HL-60 (cell line): ENCODE measurements at regions not wholly inside any gene's neighbourhood (a gene's known extent, or its start where the extent isn't known, plus 50 kb on each side); places are given as distances from the start of the nearest gene placed in this dataset.
A peak's percentile ranks its signal among the peaks of the same experiment; 100 is the strongest.

Experiments
- DNase-seq, 2 experiments: peaks; one replicate each; pipeline ENCODE4 v3.0.0-alpha.2; 2010 to 2020; ENCODE audit warnings: low read depth in 1 of 2, low spot score in 1 of 2
- H3K27ac ChIP-seq: fragments of 250-450 bp; sonication (Bioruptor Pico); replicated peaks from 2 replicates; pipeline ENCODE4 v1.5.1; 2020; ENCODE audit warnings: mild to moderate bottlenecking, moderate library complexity
- H3K27me3 ChIP-seq: fragments of 250-450 bp; sonication (Bioruptor Pico); 2 replicates; pipeline ENCODE4 v1.5.1; 2021; ENCODE audit warnings: mild to moderate bottlenecking, moderate library complexity; ENCODE audit not compliant: insufficient read depth, poor library complexity, severe bottlenecking
- H3K4me3 ChIP-seq: replicated peaks from 2 replicates; pipeline ENCODE4 v1.5.1; 2011; ENCODE audit warnings: mild to moderate bottlenecking, control low read depth, low read length; ENCODE audit not compliant: insufficient read depth
- GABPA ChIP-seq: IDR thresholded peaks from 2 replicates; pipeline ENCODE4 v1.6.1; 2012; ENCODE audit warnings: low read depth
- POLR2AphosphoS5 ChIP-seq: IDR thresholded peaks from 2 replicates; pipeline ENCODE4 v1.6.1; 2012; ENCODE audit warnings: low read depth
- SPI1 ChIP-seq: IDR thresholded peaks from 2 replicates; pipeline ENCODE4 v1.6.1; 2012; ENCODE audit warnings: low read depth, mild to moderate bottlenecking, borderline replicate concordance
- TF ChIP-seq, protein P1 (sequence below): IDR thresholded peaks from one replicate; pipeline ENCODE4 v1.5.1; 2011; ENCODE audit warnings: low read length, control low read depth, inconsistent platforms; ENCODE audit not compliant: insufficient read depth
- TF ChIP-seq, protein P2 (sequence below): IDR thresholded peaks from 2 replicates; pipeline ENCODE4 v1.6.1; 2012; ENCODE audit warnings: low read depth; ENCODE audit not compliant: insufficient replicate concordance

DNA sequence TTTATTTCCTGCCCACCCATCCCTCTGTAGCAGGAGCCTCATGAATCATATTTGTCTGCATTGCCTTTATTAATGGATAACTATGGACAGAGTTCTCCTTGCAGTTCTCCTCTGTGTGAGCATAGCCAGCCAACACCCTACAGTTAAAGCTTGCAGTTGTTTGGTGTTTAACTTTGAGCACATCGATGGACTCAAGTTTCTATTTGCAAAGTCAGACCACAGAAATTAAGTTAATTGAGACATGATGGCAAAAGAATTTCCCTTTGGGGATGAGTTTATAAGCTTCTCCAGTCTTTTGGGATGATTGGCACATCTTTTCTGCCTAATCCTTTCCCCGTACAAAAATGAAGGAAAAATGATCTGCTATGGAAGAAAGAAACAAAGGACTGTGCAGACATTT lies 398.9 kb upstream of the THBS1 start:
- TF ChIP-seq, protein P1, sequence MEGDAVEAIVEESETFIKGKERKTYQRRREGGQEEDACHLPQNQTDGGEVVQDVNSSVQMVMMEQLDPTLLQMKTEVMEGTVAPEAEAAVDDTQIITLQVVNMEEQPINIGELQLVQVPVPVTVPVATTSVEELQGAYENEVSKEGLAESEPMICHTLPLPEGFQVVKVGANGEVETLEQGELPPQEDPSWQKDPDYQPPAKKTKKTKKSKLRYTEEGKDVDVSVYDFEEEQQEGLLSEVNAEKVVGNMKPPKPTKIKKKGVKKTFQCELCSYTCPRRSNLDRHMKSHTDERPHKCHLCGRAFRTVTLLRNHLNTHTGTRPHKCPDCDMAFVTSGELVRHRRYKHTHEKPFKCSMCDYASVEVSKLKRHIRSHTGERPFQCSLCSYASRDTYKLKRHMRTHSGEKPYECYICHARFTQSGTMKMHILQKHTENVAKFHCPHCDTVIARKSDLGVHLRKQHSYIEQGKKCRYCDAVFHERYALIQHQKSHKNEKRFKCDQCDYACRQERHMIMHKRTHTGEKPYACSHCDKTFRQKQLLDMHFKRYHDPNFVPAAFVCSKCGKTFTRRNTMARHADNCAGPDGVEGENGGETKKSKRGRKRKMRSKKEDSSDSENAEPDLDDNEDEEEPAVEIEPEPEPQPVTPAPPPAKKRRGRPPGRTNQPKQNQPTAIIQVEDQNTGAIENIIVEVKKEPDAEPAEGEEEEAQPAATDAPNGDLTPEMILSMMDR: no peak
- no peak for TF ChIP-seq POLR2AphosphoS5
- TF ChIP-seq GABPA: no peak
- TF ChIP-seq SPI1: no peak
- TF ChIP-seq, protein P2, sequence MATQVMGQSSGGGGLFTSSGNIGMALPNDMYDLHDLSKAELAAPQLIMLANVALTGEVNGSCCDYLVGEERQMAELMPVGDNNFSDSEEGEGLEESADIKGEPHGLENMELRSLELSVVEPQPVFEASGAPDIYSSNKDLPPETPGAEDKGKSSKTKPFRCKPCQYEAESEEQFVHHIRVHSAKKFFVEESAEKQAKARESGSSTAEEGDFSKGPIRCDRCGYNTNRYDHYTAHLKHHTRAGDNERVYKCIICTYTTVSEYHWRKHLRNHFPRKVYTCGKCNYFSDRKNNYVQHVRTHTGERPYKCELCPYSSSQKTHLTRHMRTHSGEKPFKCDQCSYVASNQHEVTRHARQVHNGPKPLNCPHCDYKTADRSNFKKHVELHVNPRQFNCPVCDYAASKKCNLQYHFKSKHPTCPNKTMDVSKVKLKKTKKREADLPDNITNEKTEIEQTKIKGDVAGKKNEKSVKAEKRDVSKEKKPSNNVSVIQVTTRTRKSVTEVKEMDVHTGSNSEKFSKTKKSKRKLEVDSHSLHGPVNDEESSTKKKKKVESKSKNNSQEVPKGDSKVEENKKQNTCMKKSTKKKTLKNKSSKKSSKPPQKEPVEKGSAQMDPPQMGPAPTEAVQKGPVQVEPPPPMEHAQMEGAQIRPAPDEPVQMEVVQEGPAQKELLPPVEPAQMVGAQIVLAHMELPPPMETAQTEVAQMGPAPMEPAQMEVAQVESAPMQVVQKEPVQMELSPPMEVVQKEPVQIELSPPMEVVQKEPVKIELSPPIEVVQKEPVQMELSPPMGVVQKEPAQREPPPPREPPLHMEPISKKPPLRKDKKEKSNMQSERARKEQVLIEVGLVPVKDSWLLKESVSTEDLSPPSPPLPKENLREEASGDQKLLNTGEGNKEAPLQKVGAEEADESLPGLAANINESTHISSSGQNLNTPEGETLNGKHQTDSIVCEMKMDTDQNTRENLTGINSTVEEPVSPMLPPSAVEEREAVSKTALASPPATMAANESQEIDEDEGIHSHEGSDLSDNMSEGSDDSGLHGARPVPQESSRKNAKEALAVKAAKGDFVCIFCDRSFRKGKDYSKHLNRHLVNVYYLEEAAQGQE: no peak
- Histone ChIP-seq H3K4me3 (no peak overlapping the region), H3K27me3 (no peaks in the 10 kb centered on the region), H3K27ac (no peak overlapping the region)
- no peak for DNase-seq

DNA sequence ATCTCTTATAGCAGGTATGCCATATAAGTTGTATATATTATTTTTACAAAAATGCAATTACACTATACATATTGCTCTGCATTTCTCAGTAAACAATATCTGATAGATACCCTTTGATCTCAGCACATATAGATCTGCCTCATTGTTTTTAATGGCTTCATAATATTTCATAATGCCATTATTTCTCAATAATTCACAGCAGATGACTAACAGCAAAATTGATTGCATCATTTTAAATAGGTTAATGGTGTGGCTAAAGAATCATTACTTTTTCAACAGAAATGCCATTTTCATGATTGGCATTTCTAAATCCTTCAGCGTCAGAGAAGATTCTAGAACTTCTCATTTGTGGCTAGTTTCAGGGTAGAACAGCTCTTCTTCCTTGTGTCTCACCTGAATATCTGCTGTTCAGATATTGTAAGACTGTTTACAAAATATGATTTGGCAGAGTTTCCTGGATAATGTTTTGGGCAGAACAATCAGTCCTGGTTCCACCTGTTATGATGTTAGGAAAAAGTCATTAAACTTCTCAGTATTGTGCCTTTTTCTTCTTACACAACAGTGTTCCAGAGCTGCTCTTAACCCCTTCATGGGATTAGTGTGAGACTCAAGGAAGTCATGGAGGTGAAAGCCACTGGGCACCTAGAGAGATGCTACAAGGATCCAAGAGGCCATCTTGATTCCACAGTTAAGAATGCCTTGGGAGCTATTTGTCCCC lies 397.6 kb upstream of the THBS1 start:
- Histone ChIP-seq H3K27me3 (no peaks in the 10 kb centered on the region), H3K4me3 (no peak overlapping the region), H3K27ac (no peak overlapping the region)
- DNase-seq: peak in 1 of 2 experiments; percentile 6
- TF ChIP-seq, protein P2: no peak
- TF ChIP-seq POLR2AphosphoS5: no peak
- TF ChIP-seq, protein P1: no peak
- TF ChIP-seq SPI1: no peak
- TF ChIP-seq GABPA: no peak

DNA sequence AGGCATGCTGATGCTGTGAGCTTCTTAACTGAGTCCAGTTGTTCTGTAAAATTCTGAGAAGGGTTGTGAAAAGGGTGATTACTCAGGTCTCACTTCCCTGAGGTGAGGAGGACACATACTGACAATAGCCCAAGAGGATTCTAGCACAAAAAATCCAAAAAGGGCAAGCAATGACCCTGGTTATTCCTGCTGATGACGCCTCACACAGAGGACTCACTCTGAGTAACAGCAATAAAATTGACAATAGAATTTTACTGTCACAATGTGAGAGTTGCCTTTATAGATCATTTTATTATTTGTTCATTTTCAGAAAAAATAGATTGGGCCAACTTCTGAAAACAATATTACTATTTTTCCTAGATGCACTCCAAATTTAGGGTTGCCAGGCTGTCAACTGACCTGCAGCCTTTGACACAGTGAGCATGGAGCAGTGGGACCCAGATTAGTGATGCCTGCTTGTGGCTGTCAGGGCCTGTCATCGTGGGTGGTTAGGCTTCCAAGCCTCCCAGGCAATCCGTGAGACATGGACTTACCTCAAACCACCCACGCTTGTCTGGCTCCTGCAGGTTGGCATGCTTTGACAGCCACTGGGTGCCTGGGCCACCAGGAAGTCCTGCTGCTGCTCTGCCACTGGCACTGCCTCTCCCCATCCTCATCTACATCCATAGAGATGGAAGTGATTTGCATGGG lies 396.0 kb upstream of the THBS1 start:
- Histone ChIP-seq H3K27me3 (no peaks in the 10 kb centered on the region), H3K27ac (no peak overlapping the region), H3K4me3 (no peak overlapping the region)
- DNase-seq: no peak
- TF ChIP-seq GABPA (no peak), SPI1 (no peak), POLR2AphosphoS5 (no peak)
- TF ChIP-seq, protein P1: no peak
- TF ChIP-seq, protein P2: no peak
